Gastroesophageal sphincter (tissue), 4 donors: ENCODE measurements at regions not wholly inside any gene's neighbourhood (a gene's known extent, or its start where the extent isn't known, plus 50 kb on each side); places are given as distances from the start of the nearest gene placed in this dataset.
A peak's percentile ranks its signal among the peaks of the same experiment; 100 is the strongest.
"Not testable (repeated sequence)": the region's sequence is repeated elsewhere in the genome, so short reads cannot be mapped to it uniquely, and the experiment has no call there.

Experiments
- ATAC-seq: fragments of 150-250 bp; one replicate; pipeline ENCODE4 v1.9.1; 2016; ENCODE audit warnings: mild to moderate bottlenecking, moderate library complexity
- H3K27ac ChIP-seq, 4 donors: fragments of 200-600 bp; sonication (generic) in 3 of 4; 1 replicate in 3 of 4; 2 replicates in 1 of 4; pipeline ENCODE4 v1.5.1; 2016 to 2019
- H3K27me3 ChIP-seq: fragments of 200-600 bp; sonication (generic); one replicate; pipeline ENCODE4 v1.5.1; 2019
- H3K36me3 ChIP-seq, 2 donors: fragments of 200-600 bp; sonication (generic); one replicate each; pipeline ENCODE4 v1.5.1; 2019; ENCODE audit warnings: control low read depth in 1 of 2
- H3K4me1 ChIP-seq, 3 donors: fragments of 200-600 bp; sonication (generic); 1 replicate in 2 of 3; 2 replicates in 1 of 3; pipeline ENCODE4 v1.5.1; 2016 to 2019; ENCODE audit warnings: control low read depth in 2 of 3
- H3K4me3 ChIP-seq, 2 donors: fragments of 200-600 bp; sonication (generic); one replicate each; pipeline ENCODE4 v1.5.1; 2019; ENCODE audit warnings: mild to moderate bottlenecking in 1 of 2, moderate library complexity in 1 of 2
- H3K9me3 ChIP-seq, 3 donors: fragments of 200-600 bp; sonication (generic); one replicate each; pipeline ENCODE4 v1.5.1; 2017 to 2019; ENCODE audit warnings: control low read depth in 2 of 3
- CTCF ChIP-seq, 4 experiments: fragments of 200-600 bp in 2 of 4; fragments of 450-650 bp in 2 of 4; sonication (generic) in 1 of 4; IDR thresholded peaks; one replicate each; pipeline ENCODE4 v1.5.1; 2017 to 2019; ENCODE audit warnings: antibody characterized with exemption in 4 of 4, mild to moderate bottlenecking in 2 of 4, moderate library complexity in 2 of 4
- EP300 ChIP-seq: sonication (generic); formaldehyde crosslinking; IDR thresholded peaks from one replicate; pipeline ENCODE4 v1.6.1; 2017; ENCODE audit warnings: antibody characterized with exemption, mild to moderate bottlenecking
- POLR2A ChIP-seq, 2 donors: fragments of 450-650 bp; IDR thresholded peaks; one replicate each; pipeline ENCODE4 v1.6.1; 2017; ENCODE audit warnings: antibody characterized with exemption in 2 of 2, mild to moderate bottlenecking in 2 of 2, moderate library complexity in 1 of 2
- POLR2AphosphoS5 ChIP-seq: sonication (generic); formaldehyde crosslinking; IDR thresholded peaks from one replicate; pipeline ENCODE4 v1.6.1; 2017; ENCODE audit warnings: antibody characterized with exemption
- WGBS, 2 donors: methylation state at CpG; one replicate each; pipeline ENCODE4 v1.1.5; 2018; ENCODE audit warnings: low coverage in 1 of 2; 5-methylcytosine and 5-hydroxymethylcytosine counted together

- TF ChIP-seq POLR2AphosphoS5 (no peak), POLR2A (IDR thresholded peaks at IDR 0.05) (no peak), EP300 (no peak), CTCF (IDR thresholded peaks at IDR 0.05) (no peak)
- 91 to 93% methylated on average over 4 to 5 of the region's 6 CpGs for WGBS, 2 donors
- Histone ChIP-seq H3K9me3 (no peaks in the 10 kb centered on the region), H3K4me3 (no peak overlapping the region), H3K36me3 (no peaks in the 10 kb centered on the region), H3K27ac (no peak overlapping the region), H3K27me3 (no peaks in the 10 kb centered on the region), H3K4me1 (no peaks in the 10 kb centered on the region)
- ATAC-seq: no peak
Observed at GRCh38 chr20:53810661-53811355, 217.2 kb upstream of the ZNF217 start.

- Histone ChIP-seq H3K4me1 (no peaks in the 10 kb centered on the region), H3K4me3 (no peak overlapping the region), H3K27me3 (no peaks in the 10 kb centered on the region), H3K27ac (no peak overlapping the region), H3K9me3 (no peaks in the 10 kb centered on the region), H3K36me3 (no peaks in the 10 kb centered on the region)
- WGBS, 2 donors: 79 to 84% methylated on average over 2 of the region's 2 CpGs
- no peak for TF ChIP-seq POLR2AphosphoS5
- no peak for TF ChIP-seq CTCF (IDR thresholded peaks at IDR 0.05)
- TF ChIP-seq POLR2A (IDR thresholded peaks at IDR 0.05): no peak
- ATAC-seq: no peak
Observed at GRCh38 chr20:53809728-53810365, 216.2 kb upstream of the ZNF217 start.

- peak in 1 of 2 donors; percentile 9 for TF ChIP-seq POLR2A (IDR thresholded peaks at IDR 0.05)
- no peak for TF ChIP-seq CTCF (IDR thresholded peaks at IDR 0.05)
Observed at GRCh38 chr20:53809217-53809616, 215.6 kb upstream of the ZNF217 start.

GRCh38 chr20:53808733-53809132, 215.1 kb upstream of the ZNF217 start:
- ATAC-seq: no peak
- Histone ChIP-seq H3K4me3 (no peak overlapping the region), H3K27me3 (no peaks in the 10 kb centered on the region), H3K36me3 (no peaks in the 10 kb centered on the region), H3K4me1 (no peaks in the 10 kb centered on the region), H3K9me3 (no peaks in the 10 kb centered on the region), H3K27ac (no peak overlapping the region)
- WGBS, 2 donors: 90 to 91% methylated on average over 3 of the region's 3 CpGs
- no peak for TF ChIP-seq EP300
- no peak for TF ChIP-seq CTCF (IDR thresholded peaks at IDR 0.05)
- no peak for TF ChIP-seq POLR2A (IDR thresholded peaks at IDR 0.05)

More at GRCh38 chr20:53809217-53809616, 215.6 kb upstream of the ZNF217 start:
- 86% methylated on average over 2 of the region's 2 CpGs; no CpG with 5 or more reads in 1 of the 2 donors for WGBS, 2 donors
- Histone ChIP-seq H3K4me3 (no peak overlapping the region), H3K4me1 (no peaks in the 10 kb centered on the region), H3K27me3 (no peaks in the 10 kb centered on the region), H3K9me3 (no peaks in the 10 kb centered on the region), H3K27ac (no peak overlapping the region), H3K36me3 (no peaks in the 10 kb centered on the region)
- no peak for ATAC-seq

GRCh38 chr20:53808302-53808701, 214.7 kb upstream of the ZNF217 start:
- ATAC-seq, H3K27me3 ChIP-seq, H3K36me3 ChIP-seq, H3K4me1 ChIP-seq, H3K27ac ChIP-seq, H3K4me3 ChIP-seq, H3K9me3 ChIP-seq: not testable (repeated sequence)
- 88% methylated on average over 8 to 10 of the region's 10 CpGs for WGBS, 2 donors
